ENCODE measurements at regions not wholly inside any gene's neighbourhood (a gene's known extent, or its start where the extent isn't known, plus 50 kb on each side); places are given as distances from the start of the nearest gene placed in this dataset.

DNA sequence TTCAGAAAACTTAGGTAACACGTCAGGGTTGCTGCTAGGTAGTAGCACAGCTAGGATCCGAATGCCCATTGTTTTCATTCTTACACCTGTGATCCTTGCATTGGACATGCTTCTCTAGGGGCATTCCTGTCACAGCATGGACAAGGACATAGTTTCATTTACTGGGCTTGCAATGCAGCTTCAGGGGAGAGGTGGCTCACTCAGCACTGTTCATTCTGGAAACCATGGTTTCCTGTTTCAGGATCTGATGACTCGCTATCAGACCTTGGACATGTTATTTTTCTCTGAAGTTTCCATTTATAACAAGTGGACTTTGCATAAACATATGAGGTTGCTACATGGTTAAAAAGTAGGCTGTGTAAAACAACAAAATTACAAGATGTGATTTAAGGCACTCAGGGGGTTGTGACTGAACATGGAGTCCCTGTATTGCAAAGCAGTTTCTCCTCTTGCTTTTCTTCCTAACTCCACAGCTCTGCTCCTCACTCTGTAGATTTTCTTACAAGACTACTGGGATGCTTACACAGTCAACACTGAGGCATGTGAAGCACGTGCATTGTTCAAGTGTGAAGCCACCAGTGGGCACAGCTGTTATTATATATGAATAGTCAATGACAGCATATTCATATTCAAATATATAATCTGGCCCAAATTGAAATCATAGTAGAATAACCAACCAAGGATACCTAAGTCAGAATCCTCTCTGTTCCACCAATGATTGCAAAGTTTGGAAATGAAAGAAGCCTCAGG, 66.1 kb upstream of the STK32A start:
- no peaks in the 10 kb centered on the region for H3K36me3 Mint-ChIP-seq
- H3K4me3 Mint-ChIP-seq, result no peak overlapping the region
- peaks cover 6% of the 10 kb centered on the region for H3K9me3 Mint-ChIP-seq
- TF ChIP-seq, protein P1, sequence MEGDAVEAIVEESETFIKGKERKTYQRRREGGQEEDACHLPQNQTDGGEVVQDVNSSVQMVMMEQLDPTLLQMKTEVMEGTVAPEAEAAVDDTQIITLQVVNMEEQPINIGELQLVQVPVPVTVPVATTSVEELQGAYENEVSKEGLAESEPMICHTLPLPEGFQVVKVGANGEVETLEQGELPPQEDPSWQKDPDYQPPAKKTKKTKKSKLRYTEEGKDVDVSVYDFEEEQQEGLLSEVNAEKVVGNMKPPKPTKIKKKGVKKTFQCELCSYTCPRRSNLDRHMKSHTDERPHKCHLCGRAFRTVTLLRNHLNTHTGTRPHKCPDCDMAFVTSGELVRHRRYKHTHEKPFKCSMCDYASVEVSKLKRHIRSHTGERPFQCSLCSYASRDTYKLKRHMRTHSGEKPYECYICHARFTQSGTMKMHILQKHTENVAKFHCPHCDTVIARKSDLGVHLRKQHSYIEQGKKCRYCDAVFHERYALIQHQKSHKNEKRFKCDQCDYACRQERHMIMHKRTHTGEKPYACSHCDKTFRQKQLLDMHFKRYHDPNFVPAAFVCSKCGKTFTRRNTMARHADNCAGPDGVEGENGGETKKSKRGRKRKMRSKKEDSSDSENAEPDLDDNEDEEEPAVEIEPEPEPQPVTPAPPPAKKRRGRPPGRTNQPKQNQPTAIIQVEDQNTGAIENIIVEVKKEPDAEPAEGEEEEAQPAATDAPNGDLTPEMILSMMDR (conservative IDR thresholded peaks at IDR 0.05), result no peak
- H3K27ac Mint-ChIP-seq, result peak overlapping the region; percentile 67
- no peak for DNase-seq (ENCODE audit: extremely low spot score, unreplicated experiment)
- H3K4me1 Mint-ChIP-seq (ENCODE audit: unreplicated experiment), result peaks cover 33% of the 10 kb centered on the region
- H3K27me3 Mint-ChIP-seq, result no peaks in the 10 kb centered on the region

DNA sequence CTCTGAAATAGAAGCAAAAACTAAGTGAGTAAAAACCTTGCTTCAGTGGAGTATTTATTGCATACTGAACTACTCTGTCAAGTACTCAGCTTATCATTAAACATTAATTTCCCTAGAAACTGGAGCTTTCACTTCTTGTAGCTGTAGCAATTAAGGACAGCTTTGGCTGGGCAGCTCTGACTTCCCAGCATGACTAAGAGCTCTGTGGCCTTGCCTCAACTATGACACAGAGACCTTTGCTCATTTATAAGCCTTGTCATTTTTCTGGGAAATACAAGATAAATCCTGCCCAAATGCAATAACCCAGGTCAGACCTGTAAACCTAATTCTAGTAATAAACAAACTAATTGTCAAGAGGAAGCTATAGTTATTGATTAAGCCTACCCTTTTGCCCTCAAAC, 65.4 kb upstream of the STK32A start:
- Mint-ChIP-seq H3K36me3 (no peaks in the 10 kb centered on the region), H3K27ac (peak overlapping the region; percentile 67), H3K9me3 (peaks cover 6% of the 10 kb centered on the region), H3K4me1 (ENCODE audit: unreplicated experiment) (peaks cover 34% of the 10 kb centered on the region), H3K27me3 (no peaks in the 10 kb centered on the region), H3K4me3 (no peak overlapping the region)
- TF ChIP-seq, protein P1 (conservative IDR thresholded peaks at IDR 0.05), result no peak
- no peak for DNase-seq (ENCODE audit: extremely low spot score, unreplicated experiment)

DNA sequence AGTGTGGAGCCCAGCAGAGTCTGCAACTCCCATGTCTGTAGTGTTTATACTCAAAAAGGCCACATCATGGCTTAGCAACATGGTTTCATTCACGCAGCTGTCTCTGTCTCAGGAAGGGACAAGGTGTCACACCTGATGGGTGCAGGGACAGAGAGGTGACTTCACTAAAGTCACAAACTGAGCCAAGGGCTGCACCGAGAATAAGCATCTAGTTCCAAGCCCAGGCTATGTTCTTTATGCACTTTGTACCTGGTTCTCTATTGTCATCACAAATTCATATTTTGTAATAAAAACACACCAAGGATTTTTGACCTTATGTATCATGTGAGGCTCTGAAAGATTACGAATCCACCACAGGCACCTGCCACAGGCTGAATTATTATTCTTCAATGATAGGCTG, 64.9 kb upstream of the STK32A start:
- no peak for DNase-seq (ENCODE audit: extremely low spot score, unreplicated experiment)
- peaks cover 6% of the 10 kb centered on the region for H3K9me3 Mint-ChIP-seq
- peaks cover 34% of the 10 kb centered on the region for H3K4me1 Mint-ChIP-seq (ENCODE audit: unreplicated experiment)
- no peak overlapping the region for H3K4me3 Mint-ChIP-seq
- peak overlapping the region; percentile 67 for H3K27ac Mint-ChIP-seq
- H3K27me3 Mint-ChIP-seq, result no peaks in the 10 kb centered on the region
- TF ChIP-seq, protein P1 (conservative IDR thresholded peaks at IDR 0.05), result no peak
- H3K36me3 Mint-ChIP-seq, result no peaks in the 10 kb centered on the region

DNA sequence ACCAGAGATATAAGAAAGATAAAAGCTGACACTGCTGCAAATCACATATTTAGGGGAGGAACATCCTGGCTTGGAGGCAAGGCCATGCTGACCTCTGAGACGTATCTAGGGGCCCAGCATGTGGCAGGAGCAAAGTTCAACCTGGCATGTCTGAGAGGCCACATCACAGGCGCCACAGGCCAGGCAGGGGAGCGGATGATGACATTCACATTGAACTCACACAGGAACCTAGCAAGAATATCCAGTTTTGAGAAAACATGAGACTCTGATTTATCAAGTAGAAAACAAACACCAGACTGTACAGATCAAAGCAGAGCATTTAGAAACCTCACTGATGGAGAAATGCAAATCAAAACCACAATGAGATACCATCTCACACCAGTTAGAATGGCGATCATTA, 64.2 kb upstream of the STK32A start:
- peaks cover 37% of the 10 kb centered on the region for H3K4me1 Mint-ChIP-seq (ENCODE audit: unreplicated experiment)
- DNase-seq (ENCODE audit: extremely low spot score, unreplicated experiment), result no peak
- H3K27ac Mint-ChIP-seq, result peak overlapping the region; percentile 86
- H3K36me3 Mint-ChIP-seq, result no peaks in the 10 kb centered on the region
- H3K9me3 Mint-ChIP-seq, result peaks cover 6% of the 10 kb centered on the region
- no peaks in the 10 kb centered on the region for H3K27me3 Mint-ChIP-seq
- TF ChIP-seq, protein P1 (conservative IDR thresholded peaks at IDR 0.05), result no peak
- H3K4me3 Mint-ChIP-seq, result peak overlapping the region; percentile 18

DNA sequence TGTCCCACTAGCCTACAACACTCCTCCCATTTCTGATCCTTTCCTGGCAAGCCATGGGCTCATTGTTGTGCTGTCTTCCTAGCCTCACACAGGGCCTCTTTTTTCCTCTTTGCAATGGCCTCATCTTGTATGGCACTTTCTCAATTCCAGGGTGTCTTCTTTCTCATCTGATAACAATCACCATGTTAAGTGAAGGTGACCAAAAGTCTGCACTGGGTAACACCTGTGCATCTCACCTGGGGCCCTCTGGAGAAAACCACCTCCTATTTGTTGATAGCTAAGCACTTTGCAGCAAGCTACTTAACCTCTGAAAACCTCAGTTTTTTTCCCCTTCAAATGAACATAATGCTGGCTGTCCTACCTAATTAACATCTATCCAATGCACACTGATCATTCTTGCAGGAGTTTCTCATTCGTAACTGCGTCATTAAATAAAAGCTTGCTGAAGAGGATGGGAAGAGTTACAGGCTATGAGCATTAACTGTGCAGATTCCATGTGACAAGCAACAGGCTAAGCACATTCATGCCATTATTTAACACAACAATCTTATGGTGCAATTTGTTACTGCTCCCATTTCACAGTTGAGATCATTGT, 60.1 kb upstream of the STK32A start:
- TF ChIP-seq, protein P1 (conservative IDR thresholded peaks at IDR 0.05), result no peak
- no peak for DNase-seq (ENCODE audit: extremely low spot score, unreplicated experiment)
- Mint-ChIP-seq H3K4me3 (no peak overlapping the region), H3K4me1 (ENCODE audit: unreplicated experiment) (peaks cover 31% of the 10 kb centered on the region), H3K9me3 (peaks cover 6% of the 10 kb centered on the region), H3K27ac (no peak overlapping the region), H3K27me3 (no peaks in the 10 kb centered on the region), H3K36me3 (no peaks in the 10 kb centered on the region)

All from type B pancreatic cell (in vitro differentiated cells).